HG03066 (cell line): ENCODE measurements at regions not wholly inside any gene's neighbourhood (a gene's known extent, or its start where the extent isn't known, plus 50 kb on each side); places are given as distances from the start of the nearest gene placed in this dataset.

Source experiments
- ATAC-seq: cut with Tn5 transposase; IDR thresholded peaks from one replicate; pipeline ENCODE4 v1.9.1; 2021; ENCODE audit warnings: low read depth; ENCODE audit not compliant: unreplicated experiment

DNA sequence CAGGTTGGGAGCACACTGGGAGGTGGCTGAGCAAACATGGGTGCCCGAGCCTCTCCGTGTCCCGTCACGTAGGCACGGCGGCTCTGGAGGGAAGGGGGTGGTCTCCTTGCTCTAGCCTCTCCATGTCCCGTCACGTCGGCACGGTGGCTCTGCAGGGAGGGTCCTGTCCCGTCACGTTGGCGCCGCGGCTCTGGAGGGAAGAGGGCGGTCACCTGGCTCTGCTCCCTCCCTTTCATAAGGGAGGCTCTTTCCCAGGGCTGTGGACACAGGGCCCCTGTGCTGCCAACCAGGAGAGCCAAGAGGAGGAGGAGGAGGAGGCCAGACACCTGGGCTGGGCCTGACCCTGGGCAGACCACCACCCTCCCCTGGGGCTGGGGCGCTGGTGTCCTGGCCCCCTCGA is 1173.7 kb downstream of the BRD1 start:
- no peak for ATAC-seq

DNA sequence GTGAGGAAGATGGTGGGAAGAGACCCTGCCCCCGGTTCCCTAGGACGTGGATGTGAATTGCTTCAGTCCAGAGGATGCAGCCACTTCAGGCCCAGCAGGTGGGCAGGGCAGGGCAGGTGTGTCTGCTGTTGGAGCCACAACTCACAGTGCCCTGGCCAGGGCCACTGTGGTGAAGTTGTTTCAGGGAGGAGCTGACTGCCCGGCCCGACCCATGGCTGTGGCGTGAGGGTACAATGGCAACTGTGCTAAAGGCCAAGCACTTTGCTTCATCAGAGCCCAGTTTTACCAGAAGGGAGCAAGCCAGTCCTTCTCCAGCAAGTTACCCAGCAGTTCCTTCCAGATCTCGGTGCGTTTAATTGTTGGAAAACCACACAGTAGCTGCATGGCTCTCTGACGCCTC is 1174.4 kb downstream of the BRD1 start:
- ATAC-seq: no peak

DNA sequence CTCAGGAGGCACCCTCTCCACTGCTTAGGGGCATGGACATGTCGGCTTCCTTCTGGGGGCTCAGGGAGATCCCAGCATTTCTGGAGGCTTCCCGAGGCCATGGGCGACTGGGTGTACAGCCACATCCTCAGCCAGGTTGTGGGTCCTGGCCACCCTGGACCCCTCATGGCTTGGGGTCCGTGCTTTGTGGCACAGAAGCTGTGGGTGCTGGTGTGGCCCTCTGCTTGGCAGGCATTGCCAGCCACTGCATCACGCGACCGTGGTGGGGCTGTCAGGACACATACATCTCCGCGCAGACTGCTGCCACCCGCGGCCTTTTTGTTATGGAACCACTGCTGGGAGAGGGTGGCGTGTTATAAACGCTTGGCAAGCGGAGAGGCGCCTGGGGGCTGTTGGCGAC is 1174.9 kb downstream of the BRD1 start:
- no peak for ATAC-seq

GRCh38 chr22:48651981-48652538 is 1175.6 kb downstream of the BRD1 start:
- ATAC-seq: no peak

DNA sequence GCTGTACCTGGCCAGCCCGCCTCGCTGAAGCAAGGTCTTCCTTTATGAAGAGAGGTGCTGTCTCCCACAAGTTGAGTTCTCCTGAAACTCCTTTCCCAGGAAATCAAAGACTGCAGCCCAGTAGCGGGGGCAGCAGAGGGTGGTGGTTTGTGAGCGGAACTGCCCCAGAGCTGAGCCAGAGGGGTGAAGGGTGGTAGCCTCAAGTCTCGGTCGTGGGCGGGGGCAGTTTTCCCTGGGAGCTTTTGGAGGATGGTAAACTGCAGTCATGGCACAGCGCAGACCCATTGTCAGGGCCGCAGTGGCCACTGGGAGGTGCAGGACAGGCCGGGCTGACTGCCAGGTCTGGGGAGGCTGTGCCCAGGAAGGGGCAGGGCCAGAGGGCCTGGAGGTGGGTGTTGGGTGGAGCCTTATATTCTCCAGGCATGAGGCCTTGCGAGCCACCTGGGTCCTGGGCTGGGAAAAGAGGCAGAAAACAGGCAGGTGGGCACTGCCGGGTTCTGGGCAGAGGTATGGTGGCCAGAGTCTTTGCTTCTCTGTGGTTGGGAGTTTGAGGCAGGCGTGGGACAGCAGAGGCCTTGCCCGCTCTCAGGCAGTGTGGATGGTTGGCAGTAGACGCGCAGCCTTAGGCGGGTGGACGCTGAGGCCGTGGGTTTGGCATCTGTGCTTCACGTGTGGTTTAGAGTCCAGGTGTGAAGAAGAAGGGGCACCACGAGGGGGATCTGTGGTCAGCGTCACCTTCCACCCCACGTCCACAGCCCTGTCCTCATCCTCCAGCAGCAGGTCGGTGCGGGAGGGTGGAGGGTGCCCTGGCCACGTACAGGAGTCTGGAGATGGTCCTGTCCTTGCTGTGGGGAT is 1176.4 kb downstream of the BRD1 start:
- ATAC-seq: no peak

- no peak for ATAC-seq
Measured at GRCh38 chr22:48650323-48651035, 1177.2 kb downstream of the BRD1 start.

DNA sequence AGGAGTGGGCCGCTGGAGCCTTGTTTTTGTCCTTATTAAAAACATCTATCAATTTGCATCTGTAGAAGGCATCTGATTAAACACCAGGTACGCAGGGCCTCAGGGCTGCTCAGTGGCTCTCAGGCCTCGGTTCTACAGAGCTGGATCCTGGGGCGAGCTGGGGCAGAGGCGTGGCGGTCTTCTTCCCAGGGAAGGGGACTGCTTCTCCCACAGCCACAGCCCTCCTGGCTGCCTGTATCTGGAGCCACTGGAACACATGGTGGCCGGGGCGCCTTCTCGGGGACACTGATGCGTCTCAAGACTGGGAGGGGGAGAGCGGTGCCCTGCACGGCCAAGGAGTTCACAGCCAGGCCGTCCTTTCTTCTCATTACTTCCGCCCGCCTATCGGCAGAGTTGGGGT is 1178.2 kb downstream of the BRD1 start:
- no peak for ATAC-seq

GRCh38 chr22:48649031-48649430 is 1178.6 kb downstream of the BRD1 start:
- ATAC-seq: no peak

- no peak for ATAC-seq
Measured at GRCh38 chr22:48647606-48648515, 1179.8 kb downstream of the BRD1 start.

GRCh38 chr22:48647051-48647450 is 1180.6 kb downstream of the BRD1 start:
- ATAC-seq: no peak

- ATAC-seq: no peak
Measured at GRCh38 chr22:48646216-48646925, 1181.3 kb downstream of the BRD1 start.

- ATAC-seq: no peak
Measured at GRCh38 chr22:48645766-48646165, 1181.9 kb downstream of the BRD1 start.

DNA sequence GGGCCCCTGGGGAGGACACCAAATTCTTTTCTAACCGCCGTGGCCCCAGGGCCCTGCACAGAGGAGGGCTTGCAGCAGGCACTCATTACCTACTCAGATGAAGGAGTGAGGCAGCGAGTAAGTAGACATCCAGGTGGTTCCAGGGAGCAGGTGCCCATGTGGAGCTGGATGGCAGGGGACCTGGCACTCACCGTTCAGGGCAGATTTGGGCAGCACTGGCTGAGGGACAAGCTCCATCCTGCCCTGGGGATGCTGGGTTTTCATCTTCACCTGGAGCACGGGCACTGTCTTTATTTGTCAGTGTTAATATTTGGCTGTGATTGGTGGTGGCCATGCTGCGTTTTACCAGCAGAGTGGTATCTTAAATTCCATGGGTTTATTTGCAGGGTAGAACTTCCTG is 1182.7 kb downstream of the BRD1 start:
- no peak for ATAC-seq

DNA sequence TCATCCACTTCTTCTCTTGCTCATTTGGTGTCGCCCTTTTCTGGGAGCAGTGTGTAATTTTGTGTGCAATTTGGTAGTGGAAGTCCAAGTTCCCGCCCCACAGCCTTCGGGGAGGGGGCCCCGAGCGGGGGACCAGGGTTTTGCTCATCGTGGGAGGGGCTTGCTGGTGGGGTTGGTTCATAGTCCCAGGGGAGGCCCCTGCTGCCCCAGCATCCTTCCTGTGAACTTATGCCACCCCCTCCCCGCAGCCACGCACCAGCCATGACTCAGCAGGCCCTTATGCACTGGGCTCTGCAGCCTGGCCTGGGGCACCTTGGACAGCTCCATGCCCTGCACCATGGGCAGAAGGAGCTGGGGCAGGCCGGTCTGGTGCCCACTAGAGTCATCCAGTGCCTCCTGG is 1183.6 kb downstream of the BRD1 start:
- no peak for ATAC-seq

DNA sequence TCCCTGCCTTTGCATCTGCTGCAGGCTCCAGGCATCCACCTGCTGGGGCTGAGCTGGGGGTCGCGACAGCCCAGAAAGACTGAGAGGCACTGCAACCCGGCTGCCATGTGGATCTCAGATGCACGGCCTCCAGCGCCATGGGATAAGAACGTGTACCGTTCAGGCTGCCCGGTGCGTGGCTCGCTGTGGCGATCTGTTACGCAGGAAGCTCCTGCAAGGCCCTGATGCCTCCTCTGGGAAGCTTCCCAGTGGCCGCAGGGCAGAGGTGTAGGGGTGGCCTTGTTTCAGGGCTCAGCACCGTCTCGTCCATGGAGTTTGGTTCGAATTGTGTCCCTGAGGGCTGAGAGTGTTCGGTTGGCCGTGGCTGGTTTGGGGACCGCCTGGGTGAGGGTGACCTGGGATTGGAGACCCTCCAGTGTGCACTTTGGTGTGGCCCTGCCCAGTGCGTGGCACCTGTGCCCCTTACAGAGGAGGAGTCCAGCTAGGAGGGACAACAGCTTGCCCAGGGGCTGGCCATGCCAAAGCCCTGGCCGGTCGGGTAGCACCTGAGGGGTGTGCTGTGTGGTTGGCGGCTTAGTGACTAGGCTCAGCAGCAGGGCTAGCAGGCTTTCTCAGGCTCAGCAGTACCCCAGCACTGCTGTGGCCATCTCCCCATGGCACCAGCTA is 1184.5 kb downstream of the BRD1 start:
- ATAC-seq: no peak

DNA sequence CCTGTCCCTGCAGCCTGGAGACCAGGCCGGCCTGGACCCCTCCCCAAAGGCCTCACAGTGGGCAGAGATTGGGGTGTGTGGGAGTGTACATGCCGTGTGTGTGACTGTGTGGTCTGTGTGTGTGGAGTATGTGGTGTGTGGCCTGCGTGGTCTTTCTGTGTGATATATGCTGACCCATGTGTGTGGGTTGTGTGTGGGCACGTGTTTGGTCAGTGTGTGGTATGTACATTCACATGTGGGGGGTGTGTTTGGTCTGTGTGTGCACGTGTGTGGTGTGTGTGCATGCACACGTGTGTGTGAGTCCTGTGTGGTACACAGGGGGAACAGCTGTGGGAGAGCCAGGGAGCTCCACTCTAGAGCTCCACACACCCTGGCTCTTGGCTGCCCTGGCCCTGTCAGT is 1185.1 kb downstream of the BRD1 start:
- no peak for ATAC-seq

DNA sequence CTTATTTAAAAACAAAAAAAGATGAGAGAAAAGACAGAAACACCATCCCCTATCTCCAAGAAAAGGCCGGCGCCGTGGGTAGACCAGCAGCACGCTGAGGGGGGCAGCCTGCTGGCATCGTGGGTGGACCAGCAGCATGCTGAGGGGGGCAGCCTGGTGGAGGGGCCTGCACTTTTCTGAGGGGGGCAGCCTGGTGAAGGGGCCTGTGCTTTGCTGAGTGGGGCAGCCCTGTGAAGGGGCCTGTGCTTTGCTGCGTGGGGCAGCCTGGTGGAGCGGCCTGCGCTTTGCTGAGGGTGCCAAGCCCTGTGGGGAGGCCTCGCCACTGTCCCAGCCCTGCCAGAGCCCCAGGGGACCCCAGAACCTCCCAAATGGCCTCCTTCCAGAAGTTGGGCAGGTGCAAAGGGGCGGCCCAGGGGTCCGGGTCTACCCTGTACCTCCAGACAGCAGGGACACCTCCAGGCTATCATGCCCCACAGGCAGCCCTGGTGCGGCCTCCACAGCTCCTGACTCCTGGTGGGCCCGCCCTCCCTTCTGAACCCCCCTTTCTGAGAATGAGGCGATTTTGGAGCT is 1185.7 kb downstream of the BRD1 start:
- no peak for ATAC-seq

GRCh38 chr22:48640890-48641841 is 1186.5 kb downstream of the BRD1 start:
- no peak for ATAC-seq
